Gastroesophageal sphincter (tissue), 3 donors: ENCODE measurements at regions not wholly inside any gene's neighbourhood (a gene's known extent, or its start where the extent isn't known, plus 50 kb on each side); places are given as distances from the start of the nearest gene placed in this dataset.
A peak's percentile ranks its signal among the peaks of the same experiment; 100 is the strongest.

Experiments used
- CTCF ChIP-seq, 4 experiments: fragments of 200-600 bp in 2 of 4; fragments of 450-650 bp in 2 of 4; sonication (generic) in 1 of 4; IDR thresholded peaks; one replicate each; pipeline ENCODE4 v1.5.1; 2017 to 2019; ENCODE audit warnings: antibody characterized with exemption in 4 of 4, mild to moderate bottlenecking in 2 of 4, moderate library complexity in 2 of 4
- EP300 ChIP-seq: sonication (generic); formaldehyde crosslinking; IDR thresholded peaks from one replicate; pipeline ENCODE4 v1.6.1; 2017; ENCODE audit warnings: antibody characterized with exemption, mild to moderate bottlenecking

- TF ChIP-seq EP300 (no peak), CTCF (IDR thresholded peaks at IDR 0.05) (peak in 1 of 4 experiments; percentile 18)
These were observed 177.6 kb upstream of the SMARCA2 start for GRCh38 chr9:1837453-1838084.
